Dermis microvascular lymphatic vessel endothelial cell (primary cell): ENCODE measurements at regions not wholly inside any gene's neighbourhood (a gene's known extent, or its start where the extent isn't known, plus 50 kb on each side); places are given as distances from the start of the nearest gene placed in this dataset.

Experiments
- DNase-seq, 2 donors: peaks; one replicate each; pipeline versions ENCODE4 v3.0.0 to v3.0.0-alpha.2; 2010; ENCODE audit warnings: low read depth in 2 of 2

GRCh38 chr4:138964716-138965426, 50.7 kb upstream of the NOCT start:
- no peak for DNase-seq

- no peak for DNase-seq
Measured at GRCh38 chr4:138963412-138963811, 52.2 kb upstream of the NOCT start.

GRCh38 chr4:138961664-138962063, 53.9 kb upstream of the NOCT start:
- no peak for DNase-seq

GRCh38 chr4:138961129-138961528, 54.5 kb upstream of the NOCT start:
- no peak for DNase-seq

GRCh38 chr4:138960175-138960710, 55.3 kb upstream of the NOCT start:
- no peak for DNase-seq

- DNase-seq, result no peak
Measured at GRCh38 chr4:138959097-138959815, 56.3 kb upstream of the NOCT start.

GRCh38 chr4:138958519-138958918, 57.1 kb upstream of the NOCT start:
- peak; percentile 17 to 23 for DNase-seq

GRCh38 chr4:138957302-138957701, 58.3 kb upstream of the NOCT start:
- DNase-seq, result no peak

GRCh38 chr4:138954428-138954827, 61.2 kb upstream of the NOCT start:
- no peak for DNase-seq

- DNase-seq, result peak in 1 of 2 donors; percentile 41
Measured at GRCh38 chr4:138953961-138954371, 61.6 kb upstream of the NOCT start.

- no peak for DNase-seq
Measured at GRCh38 chr4:138952411-138952810, 63.2 kb upstream of the NOCT start.

GRCh38 chr4:138951764-138952163, 63.8 kb upstream of the NOCT start:
- DNase-seq, result no peak

- no peak for DNase-seq
Measured at GRCh38 chr4:138949866-138950265, 65.7 kb upstream of the NOCT start.

GRCh38 chr4:138948918-138949317, 66.7 kb upstream of the NOCT start:
- no peak for DNase-seq

- no peak for DNase-seq
Measured at GRCh38 chr4:138946306-138946705, 69.3 kb upstream of the NOCT start.

GRCh38 chr4:138945840-138946239, 69.7 kb upstream of the NOCT start:
- DNase-seq, result no peak

- no peak for DNase-seq
Measured at GRCh38 chr4:138945401-138945800, 70.2 kb upstream of the NOCT start.

- no peak for DNase-seq
Measured at GRCh38 chr4:138943893-138944292, 71.7 kb upstream of the NOCT start.

GRCh38 chr4:138941037-138941436, 74.5 kb upstream of the NOCT start:
- DNase-seq, result no peak

GRCh38 chr4:138939960-138940359, 75.6 kb upstream of the NOCT start:
- DNase-seq, result no peak

- DNase-seq, result peak; percentile 52 to 60
Measured at GRCh38 chr4:138938366-138938690, 77.3 kb upstream of the NOCT start.

GRCh38 chr4:138935135-138935807, 80.3 kb upstream of the NOCT start:
- DNase-seq, result no peak
